Heart left ventricle (tissue), 13 donors: ENCODE measurements at regions not wholly inside any gene's neighbourhood (a gene's known extent, or its start where the extent isn't known, plus 50 kb on each side); places are given as distances from the start of the nearest gene placed in this dataset.

Experiments used
- POLR2A ChIP-seq, 2 donors: fragments of 450-650 bp; IDR thresholded peaks; one replicate each; pipeline ENCODE4 v1.6.1; 2017; ENCODE audit warnings: antibody characterized with exemption in 2 of 2, mild to moderate bottlenecking in 2 of 2, moderate library complexity in 2 of 2
- TF ChIP-seq, protein P1 (sequence below), 12 donors: fragments of 200-600 bp; sonication (generic) in 4 of 12; IDR thresholded peaks; one replicate each; pipeline versions ENCODE4 v1.5.0 to v1.8.0; 2018 to 2022; ENCODE audit warnings: antibody characterized with exemption in 12 of 12, mild to moderate bottlenecking in 5 of 12
- donor health status: ischemic (EF 13 %, LVEDD 7.1; RV severe dilation, severe dysfunction).
- donor health status: DM: no; HTN: yes; CAD: no.
- donor health status: DM: no; HTN: no; CAD: no.
- donor health status: ischemic (EF 25% LVEDD 6.9; RV normal size, moderate dysfunction).
- donor health status: ischemic (EF 25% LVEDD 5.7; RV mildly dilated, moderate dysfunction).
- donor health status: ischemic (EF 35%, LVEDD 5.7; RV mildly dilated, moderate dysfunction).
- donor health status: nonischemic (EF 11% LVEDD 7.7; RV severe dilation, severe dysfunction).
- donor health status: DM: yes; HTN: yes; CAD: no.
- donor health status: PGD.
- donor health status: ischemic (EF 29% LVEDD 5.4; RV normal size, mild dysfunction).
- donor health status: nonischemic (EF 23%, LVEDD 6.1; RV moderate dilation, normal function).

DNA sequence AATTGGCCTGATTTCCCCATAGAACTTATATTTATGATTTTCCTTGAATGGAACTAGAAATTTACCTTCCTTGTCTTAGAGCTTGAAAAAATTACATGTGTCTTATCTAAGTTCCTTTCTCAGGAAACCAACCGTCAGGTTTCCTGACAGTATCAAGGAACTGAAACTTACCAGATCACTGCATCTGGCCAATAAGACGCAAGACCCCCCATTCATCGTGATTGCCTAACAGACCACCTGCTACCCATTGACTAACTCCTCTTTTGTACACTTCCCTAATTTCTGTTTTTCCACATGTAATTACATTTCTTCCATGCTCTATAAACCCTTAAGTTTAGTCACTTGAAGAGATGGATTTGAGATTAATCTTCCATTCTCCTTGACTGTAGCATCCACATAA is 517.2 kb upstream of the CBLB start:
- TF ChIP-seq, protein P1, sequence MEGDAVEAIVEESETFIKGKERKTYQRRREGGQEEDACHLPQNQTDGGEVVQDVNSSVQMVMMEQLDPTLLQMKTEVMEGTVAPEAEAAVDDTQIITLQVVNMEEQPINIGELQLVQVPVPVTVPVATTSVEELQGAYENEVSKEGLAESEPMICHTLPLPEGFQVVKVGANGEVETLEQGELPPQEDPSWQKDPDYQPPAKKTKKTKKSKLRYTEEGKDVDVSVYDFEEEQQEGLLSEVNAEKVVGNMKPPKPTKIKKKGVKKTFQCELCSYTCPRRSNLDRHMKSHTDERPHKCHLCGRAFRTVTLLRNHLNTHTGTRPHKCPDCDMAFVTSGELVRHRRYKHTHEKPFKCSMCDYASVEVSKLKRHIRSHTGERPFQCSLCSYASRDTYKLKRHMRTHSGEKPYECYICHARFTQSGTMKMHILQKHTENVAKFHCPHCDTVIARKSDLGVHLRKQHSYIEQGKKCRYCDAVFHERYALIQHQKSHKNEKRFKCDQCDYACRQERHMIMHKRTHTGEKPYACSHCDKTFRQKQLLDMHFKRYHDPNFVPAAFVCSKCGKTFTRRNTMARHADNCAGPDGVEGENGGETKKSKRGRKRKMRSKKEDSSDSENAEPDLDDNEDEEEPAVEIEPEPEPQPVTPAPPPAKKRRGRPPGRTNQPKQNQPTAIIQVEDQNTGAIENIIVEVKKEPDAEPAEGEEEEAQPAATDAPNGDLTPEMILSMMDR (IDR thresholded peaks at IDR 0.05): no peak
- no peak for TF ChIP-seq POLR2A (IDR thresholded peaks at IDR 0.05)
